HG03469 (cell line): ENCODE measurements at regions not wholly inside any gene's neighbourhood (a gene's known extent, or its start where the extent isn't known, plus 50 kb on each side); places are given as distances from the start of the nearest gene placed in this dataset.

Source experiments
- ATAC-seq: cut with Tn5 transposase; IDR thresholded peaks from one replicate; pipeline ENCODE4 v1.9.1; 2021; ENCODE audit warnings: mild to moderate bottlenecking, moderate library complexity, moderate number of reproducible peaks; ENCODE audit not compliant: unreplicated experiment

- no peak for ATAC-seq
Measured at GRCh38 chrX:38987198-38987651, 186.0 kb downstream of the MID1IP1 start.

GRCh38 chrX:38988301-38988700 lies 187.0 kb downstream of the MID1IP1 start:
- no peak for ATAC-seq

- no peak for ATAC-seq
Measured at GRCh38 chrX:38989076-38989475, 187.8 kb downstream of the MID1IP1 start.

GRCh38 chrX:38991656-38992440 lies 190.6 kb downstream of the MID1IP1 start:
- ATAC-seq: no peak

- no peak for ATAC-seq
Measured at GRCh38 chrX:38992441-38993096, 191.3 kb downstream of the MID1IP1 start.

- no peak for ATAC-seq
Measured at GRCh38 chrX:38993500-38993899, 192.2 kb downstream of the MID1IP1 start.

GRCh38 chrX:38999099-38999498 lies 197.8 kb downstream of the MID1IP1 start:
- no peak for ATAC-seq

GRCh38 chrX:38999967-39000745 lies 198.9 kb downstream of the MID1IP1 start:
- no peak for ATAC-seq

- no peak for ATAC-seq
Measured at GRCh38 chrX:39000802-39001201, 199.5 kb downstream of the MID1IP1 start.

GRCh38 chrX:39002466-39002865 lies 201.2 kb downstream of the MID1IP1 start:
- ATAC-seq: no peak

- no peak for ATAC-seq
Measured at GRCh38 chrX:39008549-39008948, 207.3 kb downstream of the MID1IP1 start.

GRCh38 chrX:39011454-39012221 lies 210.4 kb downstream of the MID1IP1 start:
- no peak for ATAC-seq

GRCh38 chrX:39012621-39013111 lies 211.4 kb downstream of the MID1IP1 start:
- ATAC-seq: no peak

- no peak for ATAC-seq
Measured at GRCh38 chrX:39016556-39016955, 215.3 kb downstream of the MID1IP1 start.

GRCh38 chrX:39017077-39017476 lies 215.8 kb downstream of the MID1IP1 start:
- ATAC-seq: no peak

GRCh38 chrX:39017716-39018115 lies 216.5 kb downstream of the MID1IP1 start:
- ATAC-seq: no peak

GRCh38 chrX:39018541-39018940 lies 217.3 kb downstream of the MID1IP1 start:
- ATAC-seq: no peak

- no peak for ATAC-seq
Measured at GRCh38 chrX:39019056-39019455, 217.8 kb downstream of the MID1IP1 start.

- ATAC-seq: no peak
Measured at GRCh38 chrX:39020051-39020669, 218.9 kb downstream of the MID1IP1 start.

- no peak for ATAC-seq
Measured at GRCh38 chrX:39022106-39022505, 220.8 kb downstream of the MID1IP1 start.
